Liver (tissue), 2 donors: ENCODE measurements at regions not wholly inside any gene's neighbourhood (a gene's known extent, or its start where the extent isn't known, plus 50 kb on each side); places are given as distances from the start of the nearest gene placed in this dataset.

Experiments used
- TF ChIP-seq, protein P1 (sequence below): IDR thresholded peaks from 2 replicates; pipeline ENCODE4 v1.6.1; 2016; ENCODE audit warnings: antibody characterized with exemption
- TF ChIP-seq, protein P2 (sequence below): fragments of 150-350 bp; IDR thresholded peaks from 2 replicates; pipeline ENCODE4 v1.5.1; 2017; ENCODE audit warnings: improper control_type of control experiment, low read depth, low read length; ENCODE audit not compliant: missing input control
- donor health status: healthy.

DNA sequence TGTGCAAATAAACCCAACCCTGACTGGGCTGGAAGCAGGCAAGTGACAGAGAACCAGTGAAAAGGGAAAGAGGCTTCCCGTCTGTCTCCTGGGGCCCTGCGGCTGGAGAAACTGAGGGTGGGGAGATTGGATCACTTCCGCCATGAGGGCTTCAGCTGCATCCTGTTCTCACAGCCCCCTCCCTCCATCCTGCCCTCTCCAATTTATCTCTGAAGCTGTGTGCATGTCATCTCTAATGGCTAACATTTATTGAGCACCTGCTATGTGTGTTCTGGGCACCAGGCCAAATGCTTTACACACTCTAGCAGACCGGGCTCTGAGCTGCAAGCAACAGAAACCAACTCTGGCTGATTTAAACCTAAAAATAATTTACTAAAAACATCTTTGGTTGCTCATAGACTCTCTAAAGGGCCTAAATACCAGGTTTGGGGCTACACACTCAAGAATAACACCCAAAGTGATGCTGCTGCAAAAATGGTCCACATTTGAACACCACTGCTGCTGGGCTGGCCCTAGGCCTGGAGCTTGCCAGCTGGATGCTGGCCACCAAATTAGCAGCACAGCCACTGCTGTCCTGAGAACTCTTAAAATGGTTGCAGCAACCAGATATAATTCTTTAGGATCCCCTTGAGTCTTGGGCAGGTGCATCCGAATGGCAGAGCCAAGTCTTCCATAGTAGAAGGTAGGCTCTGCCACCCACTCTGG is 123.6 kb upstream of the LRFN2 start:
- TF ChIP-seq, protein P1, sequence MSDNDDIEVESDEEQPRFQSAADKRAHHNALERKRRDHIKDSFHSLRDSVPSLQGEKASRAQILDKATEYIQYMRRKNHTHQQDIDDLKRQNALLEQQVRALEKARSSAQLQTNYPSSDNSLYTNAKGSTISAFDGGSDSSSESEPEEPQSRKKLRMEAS, result no peak
- TF ChIP-seq, protein P2, sequence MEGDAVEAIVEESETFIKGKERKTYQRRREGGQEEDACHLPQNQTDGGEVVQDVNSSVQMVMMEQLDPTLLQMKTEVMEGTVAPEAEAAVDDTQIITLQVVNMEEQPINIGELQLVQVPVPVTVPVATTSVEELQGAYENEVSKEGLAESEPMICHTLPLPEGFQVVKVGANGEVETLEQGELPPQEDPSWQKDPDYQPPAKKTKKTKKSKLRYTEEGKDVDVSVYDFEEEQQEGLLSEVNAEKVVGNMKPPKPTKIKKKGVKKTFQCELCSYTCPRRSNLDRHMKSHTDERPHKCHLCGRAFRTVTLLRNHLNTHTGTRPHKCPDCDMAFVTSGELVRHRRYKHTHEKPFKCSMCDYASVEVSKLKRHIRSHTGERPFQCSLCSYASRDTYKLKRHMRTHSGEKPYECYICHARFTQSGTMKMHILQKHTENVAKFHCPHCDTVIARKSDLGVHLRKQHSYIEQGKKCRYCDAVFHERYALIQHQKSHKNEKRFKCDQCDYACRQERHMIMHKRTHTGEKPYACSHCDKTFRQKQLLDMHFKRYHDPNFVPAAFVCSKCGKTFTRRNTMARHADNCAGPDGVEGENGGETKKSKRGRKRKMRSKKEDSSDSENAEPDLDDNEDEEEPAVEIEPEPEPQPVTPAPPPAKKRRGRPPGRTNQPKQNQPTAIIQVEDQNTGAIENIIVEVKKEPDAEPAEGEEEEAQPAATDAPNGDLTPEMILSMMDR, result no peak
